GM12878 (cell line): ENCODE measurements at regions not wholly inside any gene's neighbourhood (a gene's known extent, or its start where the extent isn't known, plus 50 kb on each side); places are given as distances from the start of the nearest gene placed in this dataset.

ENCODE experiments used
- BACH1 ChIP-seq: fragments of 450-650 bp; IDR thresholded peaks from 2 replicates; pipeline ENCODE4 v1.6.1; 2017; ENCODE audit warnings: mild to moderate bottlenecking, borderline replicate concordance
- BCL11A ChIP-seq: IDR thresholded peaks from 2 replicates; pipeline ENCODE4 v1.6.1; 2011; ENCODE audit warnings: low read depth, low read length
- EED ChIP-seq: sonication (generic); IDR thresholded peaks from 2 replicates; pipeline ENCODE4 v1.6.1; 2016; ENCODE audit warnings: antibody characterized with exemption, low read depth
- FOXM1 ChIP-seq: IDR thresholded peaks from 2 replicates; pipeline ENCODE4 v1.6.1; 2012; ENCODE audit warnings: low read depth, mild to moderate bottlenecking, inconsistent platforms, low read length, moderate library complexity
- IKZF1 ChIP-seq: fragments of 450-650 bp; conservative IDR thresholded peaks from 2 replicates; pipeline ENCODE4 v1.6.1; 2017; ENCODE audit warnings: antibody characterized with exemption, mild to moderate bottlenecking
- IKZF2 ChIP-seq, 2 experiments: fragments of 450-650 bp; IDR thresholded peaks; 2 replicates each; pipeline ENCODE4 v1.6.1; 2017; ENCODE audit warnings: mild to moderate bottlenecking in 2 of 2, moderate library complexity in 2 of 2
- IRF4 ChIP-seq: IDR thresholded peaks from 2 replicates; pipeline ENCODE4 v1.6.1; 2011; ENCODE audit warnings: low read depth, low read length
- JUND ChIP-seq: IDR thresholded peaks from 2 replicates; pipeline ENCODE4 v1.6.1; 2012; ENCODE audit warnings: low read depth, mild to moderate bottlenecking, low read length, improper control_type of control experiment, moderate library complexity
- MEF2B ChIP-seq: fragments of 450-650 bp; IDR thresholded peaks from 2 replicates; pipeline ENCODE4 v1.6.1; 2018; ENCODE audit warnings: mild to moderate bottlenecking, moderate library complexity; ENCODE audit not compliant: partially characterized antibody, poor library complexity, severe bottlenecking
- MTA3 ChIP-seq: IDR thresholded peaks from 2 replicates; pipeline ENCODE4 v1.6.1; 2012; ENCODE audit warnings: low read length, inconsistent platforms, borderline replicate concordance
- PAX5 ChIP-seq: IDR thresholded peaks from 2 replicates; pipeline ENCODE4 v1.6.1; 2011; ENCODE audit warnings: low read depth, low read length, borderline replicate concordance
- RCOR1 ChIP-seq: conservative IDR thresholded peaks from 2 replicates; pipeline ENCODE4 v1.6.1; 2012; ENCODE audit warnings: low read depth, low read length, improper control_type of control experiment
- RUNX3 ChIP-seq: IDR thresholded peaks from 2 replicates; pipeline ENCODE4 v1.6.1; 2012; ENCODE audit warnings: low read length, inconsistent platforms
- SP1 ChIP-seq: IDR thresholded peaks from one replicate; pipeline ENCODE4 v1.6.1; 2011; ENCODE audit warnings: low read depth, low read length
- SPI1 ChIP-seq: IDR thresholded peaks from 2 replicates; pipeline ENCODE4 v1.6.1; 2011; ENCODE audit warnings: low read depth, mild to moderate bottlenecking, low read length, moderate library complexity, borderline replicate concordance; ENCODE audit not compliant: insufficient read depth
- SREBF1 ChIP-seq: IDR thresholded peaks from 2 replicates; pipeline ENCODE4 v1.6.1; 2012; ENCODE audit warnings: mild to moderate bottlenecking, low read length
- STAT3 ChIP-seq: IDR thresholded peaks from 2 replicates; pipeline ENCODE4 v1.6.1; 2011; ENCODE audit warnings: low read depth, low read length, improper control_type of control experiment
- TBL1XR1 ChIP-seq: IDR thresholded peaks from 2 replicates; pipeline ENCODE4 v1.6.1; 2012; ENCODE audit warnings: low read depth, low read length, improper control_type of control experiment
- TF ChIP-seq, protein P1 (sequence below): IDR thresholded peaks from 2 replicates; pipeline ENCODE4 v1.6.1; 2011; ENCODE audit warnings: borderline replicate concordance, low read depth, mild to moderate bottlenecking, moderate library complexity, low read length; ENCODE audit not compliant: insufficient read depth, poor library complexity, severe bottlenecking
- TF ChIP-seq, protein P2 (sequence below): fragments of 450-650 bp; formaldehyde crosslinking; IDR thresholded peaks from 2 replicates; pipeline ENCODE4 v1.4.0; 2022; ENCODE audit warnings: mild to moderate bottlenecking, moderate library complexity
- TF ChIP-seq, protein P3 (sequence below): IDR thresholded peaks from 2 replicates; pipeline ENCODE4 v1.6.1; 2011; ENCODE audit warnings: mild to moderate bottlenecking, low read depth, low read length, moderate library complexity; ENCODE audit not compliant: insufficient replicate concordance
- TF ChIP-seq, protein P4 (sequence below): IDR thresholded peaks from 2 replicates; pipeline ENCODE4 v1.6.1; 2011; ENCODE audit warnings: borderline replicate concordance, low read depth, mild to moderate bottlenecking, moderate library complexity, mixed read lengths, low read length; ENCODE audit not compliant: insufficient read depth; ENCODE audit errors: extremely low read length
- TF ChIP-seq, protein P5 (sequence below): IDR thresholded peaks from 2 replicates; pipeline ENCODE4 v1.6.1; 2012; ENCODE audit warnings: low read length, inconsistent platforms

DNA sequence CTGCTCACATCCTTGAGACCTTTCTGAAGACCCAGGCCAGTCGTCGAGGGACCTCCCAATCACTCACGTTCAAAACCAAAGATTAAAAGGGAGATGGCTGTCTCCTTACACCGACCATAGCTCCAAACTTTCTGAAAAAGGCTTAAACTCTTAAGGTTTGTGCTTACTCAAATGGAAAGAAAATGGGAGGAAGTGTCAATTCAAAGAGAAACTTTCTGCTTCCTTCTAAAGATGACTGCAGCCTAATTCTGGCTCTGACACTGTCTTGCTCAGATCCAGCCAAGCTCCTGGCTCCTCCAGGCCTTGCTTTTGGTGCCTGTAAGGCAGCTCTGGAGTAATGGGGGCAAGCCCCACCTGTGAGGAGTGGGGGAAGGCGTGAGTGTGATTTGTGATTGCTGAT, 54.9 kb upstream of the WSB1 start (continued):
- TF ChIP-seq, protein P1, sequence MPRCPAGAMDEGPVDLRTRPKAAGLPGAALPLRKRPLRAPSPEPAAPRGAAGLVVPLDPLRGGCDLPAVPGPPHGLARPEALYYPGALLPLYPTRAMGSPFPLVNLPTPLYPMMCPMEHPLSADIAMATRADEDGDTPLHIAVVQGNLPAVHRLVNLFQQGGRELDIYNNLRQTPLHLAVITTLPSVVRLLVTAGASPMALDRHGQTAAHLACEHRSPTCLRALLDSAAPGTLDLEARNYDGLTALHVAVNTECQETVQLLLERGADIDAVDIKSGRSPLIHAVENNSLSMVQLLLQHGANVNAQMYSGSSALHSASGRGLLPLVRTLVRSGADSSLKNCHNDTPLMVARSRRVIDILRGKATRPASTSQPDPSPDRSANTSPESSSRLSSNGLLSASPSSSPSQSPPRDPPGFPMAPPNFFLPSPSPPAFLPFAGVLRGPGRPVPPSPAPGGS: peak; percentile 49
- TF ChIP-seq JUND (peak; percentile 85), BACH1 (0 out of 2 replicates have a peak, but pooled peaks have one; percentile 15), IRF4 (peak; percentile 97), RCOR1 (0 out of 2 replicates have a peak, but pooled peaks have one; percentile 57), STAT3 (no peak), PAX5 (peak; percentile 19; the same call in 1 of the 2 replicates), SREBF1 (no peak), TBL1XR1 (0 out of 2 replicates have a peak, but pooled peaks have one; percentile 17), SPI1 (peak; percentile 86), MTA3 (peak; percentile 83), FOXM1 (peak; percentile 77; the same call in 1 of the 2 replicates), IKZF1 (peak; percentile 88), BCL11A (peak; percentile 80; the same call in 1 of the 2 replicates), IKZF2 (IDR thresholded peaks at IDR 0.05) (peak; percentile 59 to 67), RUNX3 (peak; percentile 82), EED (peak; percentile 92), SP1 (peak; percentile 38), MEF2B (peak; percentile 18)
- TF ChIP-seq, protein P2, sequence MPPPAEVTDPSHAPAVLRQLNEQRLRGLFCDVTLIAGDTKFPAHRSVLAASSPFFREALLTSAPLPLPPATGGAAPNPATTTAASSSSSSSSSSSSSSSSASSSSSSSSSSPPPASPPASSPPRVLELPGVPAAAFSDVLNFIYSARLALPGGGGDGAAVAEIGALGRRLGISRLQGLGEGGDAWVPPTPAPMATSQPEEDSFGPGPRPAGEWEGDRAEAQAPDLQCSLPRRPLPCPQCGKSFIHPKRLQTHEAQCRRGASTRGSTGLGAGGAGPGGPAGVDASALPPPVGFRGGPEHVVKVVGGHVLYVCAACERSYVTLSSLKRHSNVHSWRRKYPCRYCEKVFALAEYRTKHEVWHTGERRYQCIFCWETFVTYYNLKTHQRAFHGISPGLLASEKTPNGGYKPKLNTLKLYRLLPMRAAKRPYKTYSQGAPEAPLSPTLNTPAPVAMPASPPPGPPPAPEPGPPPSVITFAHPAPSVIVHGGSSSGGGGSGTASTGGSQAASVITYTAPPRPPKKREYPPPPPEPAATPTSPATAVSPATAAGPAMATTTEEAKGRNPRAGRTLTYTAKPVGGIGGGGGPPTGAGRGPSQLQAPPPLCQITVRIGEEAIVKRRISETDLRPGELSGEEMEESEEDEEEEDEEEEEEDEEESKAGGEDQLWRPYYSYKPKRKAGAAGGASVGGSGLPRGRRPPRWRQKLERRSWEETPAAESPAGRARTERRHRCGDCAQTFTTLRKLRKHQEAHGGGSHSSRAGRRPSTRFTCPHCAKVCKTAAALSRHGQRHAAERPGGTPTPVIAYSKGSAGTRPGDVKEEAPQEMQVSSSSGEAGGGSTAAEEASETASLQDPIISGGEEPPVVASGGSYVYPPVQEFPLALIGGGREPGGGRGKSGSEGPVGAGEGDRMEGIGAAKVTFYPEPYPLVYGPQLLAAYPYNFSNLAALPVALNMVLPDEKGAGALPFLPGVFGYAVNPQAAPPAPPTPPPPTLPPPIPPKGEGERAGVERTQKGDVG (CRISPR knock-in tag): no peak
- TF ChIP-seq, protein P3, sequence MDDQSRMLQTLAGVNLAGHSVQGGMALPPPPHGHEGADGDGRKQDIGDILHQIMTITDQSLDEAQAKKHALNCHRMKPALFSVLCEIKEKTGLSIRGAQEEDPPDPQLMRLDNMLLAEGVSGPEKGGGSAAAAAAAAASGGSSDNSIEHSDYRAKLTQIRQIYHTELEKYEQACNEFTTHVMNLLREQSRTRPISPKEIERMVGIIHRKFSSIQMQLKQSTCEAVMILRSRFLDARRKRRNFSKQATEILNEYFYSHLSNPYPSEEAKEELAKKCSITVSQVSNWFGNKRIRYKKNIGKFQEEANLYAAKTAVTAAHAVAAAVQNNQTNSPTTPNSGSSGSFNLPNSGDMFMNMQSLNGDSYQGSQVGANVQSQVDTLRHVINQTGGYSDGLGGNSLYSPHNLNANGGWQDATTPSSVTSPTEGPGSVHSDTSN: no peak
- TF ChIP-seq, protein P4, sequence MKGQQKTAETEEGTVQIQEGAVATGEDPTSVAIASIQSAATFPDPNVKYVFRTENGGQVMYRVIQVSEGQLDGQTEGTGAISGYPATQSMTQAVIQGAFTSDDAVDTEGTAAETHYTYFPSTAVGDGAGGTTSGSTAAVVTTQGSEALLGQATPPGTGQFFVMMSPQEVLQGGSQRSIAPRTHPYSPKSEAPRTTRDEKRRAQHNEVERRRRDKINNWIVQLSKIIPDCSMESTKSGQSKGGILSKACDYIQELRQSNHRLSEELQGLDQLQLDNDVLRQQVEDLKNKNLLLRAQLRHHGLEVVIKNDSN: no peak
- TF ChIP-seq, protein P5, sequence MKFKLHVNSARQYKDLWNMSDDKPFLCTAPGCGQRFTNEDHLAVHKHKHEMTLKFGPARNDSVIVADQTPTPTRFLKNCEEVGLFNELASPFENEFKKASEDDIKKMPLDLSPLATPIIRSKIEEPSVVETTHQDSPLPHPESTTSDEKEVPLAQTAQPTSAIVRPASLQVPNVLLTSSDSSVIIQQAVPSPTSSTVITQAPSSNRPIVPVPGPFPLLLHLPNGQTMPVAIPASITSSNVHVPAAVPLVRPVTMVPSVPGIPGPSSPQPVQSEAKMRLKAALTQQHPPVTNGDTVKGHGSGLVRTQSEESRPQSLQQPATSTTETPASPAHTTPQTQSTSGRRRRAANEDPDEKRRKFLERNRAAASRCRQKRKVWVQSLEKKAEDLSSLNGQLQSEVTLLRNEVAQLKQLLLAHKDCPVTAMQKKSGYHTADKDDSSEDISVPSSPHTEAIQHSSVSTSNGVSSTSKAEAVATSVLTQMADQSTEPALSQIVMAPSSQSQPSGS: peak; percentile 77
